ENCODE measurements at regions not wholly inside any gene's neighbourhood (a gene's known extent, or its start where the extent isn't known, plus 50 kb on each side); places are given as distances from the start of the nearest gene placed in this dataset.
"Not testable (repeated sequence)": the region's sequence is repeated elsewhere in the genome, so short reads cannot be mapped to it uniquely, and the experiment has no call there.

- no peak for DNase-seq
These were observed 92.8 kb upstream of the IFNGR1 start for GRCh38 chr6:137311940-137312339.

GRCh38 chr6:137309078-137309762 is 90.0 kb upstream of the IFNGR1 start:
- DNase-seq: peak in 25 of 51 donors; percentile 5 to 39 (median 20)

GRCh38 chr6:137307163-137307854 is 88.1 kb upstream of the IFNGR1 start:
- no peak for DNase-seq

- DNase-seq: no peak
These were observed 86.5 kb upstream of the IFNGR1 start for GRCh38 chr6:137305691-137306090.

GRCh38 chr6:137304020-137304780 is 85.0 kb upstream of the IFNGR1 start:
- no peak for DNase-seq

- no peak for DNase-seq
These were observed 84.3 kb upstream of the IFNGR1 start for GRCh38 chr6:137303441-137303840.

- DNase-seq: no peak
These were observed 80.5 kb upstream of the IFNGR1 start for GRCh38 chr6:137299681-137300080.

- DNase-seq: peak in 3 of 51 donors; percentile 3 to 11 (median 4)
These were observed 78.7 kb upstream of the IFNGR1 start for GRCh38 chr6:137297887-137298286.

- not testable (repeated sequence) for DNase-seq
These were observed 73.1 kb upstream of the IFNGR1 start for GRCh38 chr6:137292326-137292725.

- DNase-seq: peak in 13 of 51 donors; percentile 6 to 47 (median 10)
These were observed 72.3 kb upstream of the IFNGR1 start for GRCh38 chr6:137291441-137291840.

- DNase-seq: no peak
These were observed 71.5 kb upstream of the IFNGR1 start for GRCh38 chr6:137290601-137291261.

GRCh38 chr6:137286916-137287315 is 67.7 kb upstream of the IFNGR1 start:
- DNase-seq: no peak

- DNase-seq: no peak
These were observed 67.2 kb upstream of the IFNGR1 start for GRCh38 chr6:137286368-137286767.

GRCh38 chr6:137284811-137285110 is 65.6 kb upstream of the IFNGR1 start:
- no peak for DNase-seq

GRCh38 chr6:137283940-137284810 is 65.0 kb upstream of the IFNGR1 start:
- no peak for DNase-seq

GRCh38 chr6:137283080-137283479 is 63.9 kb upstream of the IFNGR1 start:
- no peak for DNase-seq

- DNase-seq: peak in 2 of 51 donors; percentile 5 to 9
These were observed 63.1 kb upstream of the IFNGR1 start for GRCh38 chr6:137282254-137282653.

- not testable (repeated sequence) for DNase-seq
These were observed 60.1 kb upstream of the IFNGR1 start for GRCh38 chr6:137279279-137279678.

- no peak for DNase-seq
These were observed 58.9 kb upstream of the IFNGR1 start for GRCh38 chr6:137277971-137278637.

GRCh38 chr6:137272403-137272802 is 53.2 kb upstream of the IFNGR1 start:
- DNase-seq: no peak
